K562 (cell line): ENCODE measurements at regions not wholly inside any gene's neighbourhood (a gene's known extent, or its start where the extent isn't known, plus 50 kb on each side); places are given as distances from the start of the nearest gene placed in this dataset.

ENCODE experiments used
- ATAC-seq: fragments of 200-7000 bp; cut with Tn5 transposase; 3 replicates; pipeline ENCODE4 v1.9.1; 2020; ENCODE audit warnings: moderate library complexity
- BruUV-seq: library from RNA; stranded (reverse); fragments of 400-500 nt; replicated peaks from 2 replicates; lab custom pipeline; 2021; lab: Mats Ljungman, UMichigan
- CTCF ChIA-PET: fragments of 300-600 bp; formaldehyde crosslinking; extraction: SDS; loops from one replicate; lab custom pipeline; 2021; ENCODE audit warnings: low intra/inter-chr PET ratio; lab: Yijun Ruan, JAX
- POLR2A ChIA-PET: fragments of 300-600, 350-650 bp; sonication (Branson Sonifier 250); formaldehyde crosslinking; extraction: SDS; loops from one replicate; lab custom pipeline; 2021; ENCODE audit warnings: antibody characterized with exemption, inconsistent platforms; lab: Yijun Ruan, JAX
- DNase-seq, 4 experiments: peaks; one replicate each; pipeline versions ENCODE4 v3.0.0 to v3.0.0-alpha.2; 2011 to 2018; ENCODE audit warnings: low spot score in 3 of 4, mixed read lengths in 3 of 4; ENCODE audit errors: extremely low read depth in 1 of 4
- FAIRE-seq: peaks from 2 replicates; lab custom pipeline; 2011; peaks lifted over from hg19 to GRCh38; lab: Jason Lieb, UNC
- H2AFZ ChIP-seq: 2 replicates; pipeline ENCODE4 v1.6.0; 2011; ENCODE audit warnings: low read depth, low read length, control low read depth, inconsistent platforms
- H3K27ac ChIP-seq: fragments of 200-600 bp; 3 replicates; pipeline ENCODE4 v1.8.0; 2011; ENCODE audit warnings: low read depth, mild to moderate bottlenecking, control low read depth, inconsistent platforms, low read length, moderate library complexity, mixed read lengths; ENCODE audit errors: extremely low read depth
- H3K27me3 ChIP-seq, 2 experiments: fragments of 300-600 bp in 1 of 2; 2 replicates in 1 of 2; 3 replicates in 1 of 2; pipeline versions ENCODE4 v1.6.0 to v1.8.0; 2011; ENCODE audit warnings: inconsistent platforms in 2 of 2, low read length in 2 of 2, mild to moderate bottlenecking in 1 of 2, mixed read lengths in 1 of 2, moderate library complexity in 1 of 2; ENCODE audit not compliant: control insufficient read depth in 2 of 2, insufficient read depth in 2 of 2
- H3K36me3 ChIP-seq: fragments of 300-600 bp; 3 replicates; pipeline ENCODE4 v1.8.0; 2011; ENCODE audit warnings: mild to moderate bottlenecking, low read length, inconsistent platforms; ENCODE audit not compliant: control insufficient read depth, insufficient read depth
- H3K4me1 ChIP-seq, 2 experiments: fragments of 200-600 bp in 1 of 2; replicated peaks in 1 of 2; 2 replicates in 1 of 2; 3 replicates in 1 of 2; pipeline versions ENCODE4 v1.5.1 to v1.8.0; 2011; ENCODE audit warnings: inconsistent platforms in 2 of 2, low read length in 2 of 2, mild to moderate bottlenecking in 1 of 2, mixed read lengths in 1 of 2, moderate library complexity in 1 of 2; ENCODE audit not compliant: control insufficient read depth in 2 of 2, insufficient read depth in 2 of 2
- H3K4me2 ChIP-seq: 2 replicates; pipeline ENCODE4 v1.6.1; 2011; ENCODE audit warnings: low read length, control low read depth, inconsistent platforms, mixed read lengths; ENCODE audit not compliant: insufficient read depth
- H3K4me3 ChIP-seq: fragments of 200-600 bp; sonication (generic), shearing (Covaris generic); 2 replicates; pipeline ENCODE4 v1.5.1; 2016; ENCODE audit warnings: control low read depth, inconsistent platforms
- H3K79me2 ChIP-seq: fragments of 200-600 bp; 3 replicates; pipeline ENCODE4 v1.8.0; 2011; ENCODE audit warnings: low read length, inconsistent platforms; ENCODE audit not compliant: control insufficient read depth, insufficient read depth
- H3K9ac ChIP-seq, 2 experiments: 2 replicates each; pipeline versions ENCODE4 v1.6.0 to v1.6.1; 2011; ENCODE audit warnings: low read depth in 2 of 2, low read length in 2 of 2, control low read depth in 1 of 2, inconsistent platforms in 1 of 2, mild to moderate bottlenecking in 1 of 2, mixed read lengths in 1 of 2; ENCODE audit not compliant: insufficient read depth in 1 of 2
- H3K9me1 ChIP-seq: one replicate; pipeline ENCODE4 v1.6.0; 2011; ENCODE audit warnings: inconsistent platforms, mild to moderate bottlenecking, low read length, moderate library complexity; ENCODE audit not compliant: control insufficient read depth, insufficient read depth
- H3K9me3 ChIP-seq: replicated peaks from 2 replicates; pipeline ENCODE4 v1.5.1; 2011; ENCODE audit warnings: low read depth, low read length, inconsistent platforms; ENCODE audit not compliant: control insufficient read depth, insufficient read depth
- H4K20me1 ChIP-seq: replicated peaks from 2 replicates; pipeline ENCODE4 v1.6.1; 2011; ENCODE audit warnings: low read length, inconsistent platforms, mixed read lengths; ENCODE audit not compliant: control insufficient read depth, insufficient read depth
- E2F5 ChIP-seq: sonication (generic); formaldehyde crosslinking; IDR thresholded peaks from 2 replicates; pipeline ENCODE4 v1.8.0; 2022; ENCODE audit warnings: mild to moderate bottlenecking, missing genetic modification reagents
- GTF2E2 ChIP-seq: fragments of 200-800 bp; sonication (Bioruptor generic); IDR thresholded peaks from 2 replicates; pipeline ENCODE4 v1.6.1; 2016; ENCODE audit warnings: missing genetic modification characterization, missing compliant biosample characterization
- KLF1 ChIP-seq: fragments of 450-650 bp; IDR thresholded peaks from 2 replicates; pipeline ENCODE4 v1.6.1; 2016; ENCODE audit warnings: missing genetic modification characterization, missing compliant biosample characterization
- POLR2AphosphoS2 ChIP-seq: IDR thresholded peaks from 2 replicates; pipeline ENCODE4 v1.6.1; 2012; ENCODE audit warnings: low read length, improper control_type of control experiment
- SMAD2 ChIP-seq: fragments of 150-350 bp; IDR thresholded peaks from 2 replicates; pipeline ENCODE4 v1.6.1; 2014; ENCODE audit warnings: low read depth, mild to moderate bottlenecking, low read length
- VEZF1 ChIP-seq: fragments of 200-800 bp; sonication (Bioruptor generic); IDR thresholded peaks from 2 replicates; pipeline ENCODE4 v1.6.1; 2017; ENCODE audit warnings: missing genetic modification characterization, missing compliant biosample characterization
- ZEB2 ChIP-seq: fragments of 450-650 bp; IDR thresholded peaks from 2 replicates; pipeline ENCODE4 v1.6.1; 2016
- ZNF507 ChIP-seq: conservative IDR thresholded peaks from 2 replicates; pipeline ENCODE4 v1.6.1; 2017; ENCODE audit warnings: missing genetic modification characterization, missing compliant biosample characterization
- WGBS: fragments of 100-300 bp; shearing (Covaris generic); methylation state at CpG from one replicate; pipeline ENCODE4 v1.1.6; 2016; ENCODE audit warnings: low coverage, mixed read lengths; ENCODE audit not compliant: insufficient coverage; ENCODE audit errors: missing lambda C conversion rate; 5-methylcytosine and 5-hydroxymethylcytosine counted together
- in situ Hi-C: fragments of 300-500 bp; cut with MboI; formaldehyde crosslinking; loops from 4 replicates; pipeline ENCODE4 v1.15.0; 2018; ENCODE audit warnings: inconsistent platforms, mixed read lengths
- intact Hi-C: fragments of 100-400 bp; cut with micrococcal nuclease; formaldehyde crosslinking; loops from 2 replicates; pipeline ENCODE4 v1.14.2; 2022

- in situ Hi-C loops (no loop called here), intact Hi-C loops (no loop called here)
- H3K4me3 ChIP-seq, result no peak overlapping the region
- no peak for ATAC-seq
- H3K4me2 ChIP-seq, result no peak overlapping the region
- H3K9ac ChIP-seq, result no peak overlapping the region
- no peak overlapping the region for H3K27ac ChIP-seq
- H3K79me2 ChIP-seq, result no peaks in the 10 kb centered on the region
- no peak for FAIRE-seq
- TF ChIP-seq KLF1, result no peak
- BruUV-seq, result no TSS peak
- H3K27me3 ChIP-seq, result no peaks in the 10 kb centered on the region
- WGBS, result 60% methylated on average over 11 of the region's 11 CpGs
- H3K4me1 ChIP-seq, result no peaks in the 10 kb centered on the region
- no peak overlapping the region for H2AFZ ChIP-seq
- ChIA-PET POLR2A (no interaction called here), CTCF (no interaction called here)
- H3K9me1 ChIP-seq, result no peaks in the 10 kb centered on the region
- no peaks in the 10 kb centered on the region for H3K36me3 ChIP-seq
- DNase-seq, result no peak
- H3K9me3 ChIP-seq, result no peaks in the 10 kb centered on the region
- no peaks in the 10 kb centered on the region for H4K20me1 ChIP-seq
Measured at GRCh38 chr3:178127221-178127620, 409.0 kb upstream of the KCNMB2 start.

GRCh38 chr3:178129109-178129508, 407.1 kb upstream of the KCNMB2 start:
- CTCF ChIA-PET, result no interaction called here
- Histone ChIP-seq H3K27ac (no peak overlapping the region), H3K9ac (no peak overlapping the region), H3K9me1 (no peaks in the 10 kb centered on the region), H3K9me3 (no peaks in the 10 kb centered on the region), H3K79me2 (no peaks in the 10 kb centered on the region), H3K27me3 (no peaks in the 10 kb centered on the region), H3K4me1 (no peaks in the 10 kb centered on the region), H3K4me2 (no peak overlapping the region), H3K36me3 (no peaks in the 10 kb centered on the region), H3K4me3 (no peak overlapping the region), H4K20me1 (no peaks in the 10 kb centered on the region), H2AFZ (no peak overlapping the region)
- TF ChIP-seq POLR2AphosphoS2 (no peak), ZNF507 (no peak), GTF2E2 (tag) (no peak), VEZF1 (no peak), SMAD2 (no peak), E2F5 (CRISPR knock-in tag) (no peak), ZEB2 (no peak)
- no TSS peak for BruUV-seq
- ATAC-seq, result no peak
- in situ Hi-C loops, result no loop called here
- POLR2A ChIA-PET, result interaction anchor here (1.1 kb wide), 1 partner anchor 23 kb away, joined by 3 read pairs; no protein-coding TSS in a partner anchor
- FAIRE-seq, result no peak
- no peak for DNase-seq
- intact Hi-C loops, result no loop called here
- 76% methylated on average over 1 of the region's 1 CpG for WGBS
